Motor neuron (in vitro differentiated cells): ENCODE measurements at regions not wholly inside any gene's neighbourhood (a gene's known extent, or its start where the extent isn't known, plus 50 kb on each side); places are given as distances from the start of the nearest gene placed in this dataset.

Experiments
- ATAC-seq, 8 experiments: fragments of 200-7000 bp; cut with Tn5 transposase; replicated peaks in 6 of 8; 2 replicates each; pipeline ENCODE4 v1.8.0; 2021; ENCODE audit warnings: mild to moderate bottlenecking in 8 of 8, moderate library complexity in 8 of 8
- H3K27ac ChIP-seq, 2 donors: fragments of 250-450 bp; sonication (Bioruptor Pico); 2 replicates each; pipeline ENCODE4 v1.9.0; 2021; ENCODE audit warnings: antibody characterized with exemption in 2 of 2, mild to moderate bottlenecking in 2 of 2, moderate library complexity in 1 of 2
- H3K4me1 ChIP-seq, 2 donors: fragments of 250-450 bp; sonication (Bioruptor Pico); replicated peaks in 1 of 2; 2 replicates each; pipeline ENCODE4 v1.6.1; 2021; ENCODE audit warnings: antibody characterized with exemption in 2 of 2, mild to moderate bottlenecking in 2 of 2, moderate library complexity in 1 of 2
- H3K4me3 ChIP-seq, 5 donors: fragments of 250-450 bp; sonication (Bioruptor Pico); 2 replicates each; pipeline ENCODE4 v1.9.0; 2021; ENCODE audit warnings: antibody characterized with exemption in 5 of 5, mild to moderate bottlenecking in 5 of 5, moderate library complexity in 4 of 5
- WGBS, 10 experiments: fragments of 450-650 bp; shearing (Covaris generic); methylation state at CpG; one replicate each; pipeline ENCODE4 v1.0.0; 2022; 5-methylcytosine and 5-hydroxymethylcytosine counted together
- in situ Hi-C, 9 experiments: fragments of 400-800 bp; cut with MboI; loops; one replicate each; pipeline ENCODE4 v1.15.0; 2021; ENCODE audit warnings: low sequenced_read_pairs in 9 of 9, low pct_unique_long_range_greater_than_20kb in 2 of 9; ENCODE audit not compliant: unreplicated experiment in 9 of 9

DNA sequence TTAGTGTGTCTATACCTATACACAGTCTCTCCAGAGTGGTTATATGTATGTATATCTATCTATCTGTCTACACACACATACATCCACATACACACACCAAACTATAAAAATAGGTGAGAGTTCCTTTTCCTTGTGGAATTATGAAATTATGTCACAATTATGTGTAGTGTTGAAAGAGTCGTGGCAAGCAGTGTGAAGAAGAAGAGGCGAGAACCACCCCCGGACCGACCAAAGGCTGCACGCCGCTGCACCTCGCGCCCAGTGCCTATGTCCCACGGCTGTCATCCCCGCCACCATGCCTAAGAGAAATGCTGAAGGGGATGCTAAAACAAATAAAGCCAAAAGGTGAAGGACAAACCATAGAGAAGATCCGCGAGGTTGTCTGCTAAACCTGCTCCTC is 95.0 kb upstream of the RAP2B start:
- WGBS, 10 experiments: 80 to 100% (median 92%) methylated on average over 1 to 4 of the region's 12 CpGs; no CpG with 5 or more reads in 2 of the 10 experiments
- in situ Hi-C loops: no loop called here

DNA sequence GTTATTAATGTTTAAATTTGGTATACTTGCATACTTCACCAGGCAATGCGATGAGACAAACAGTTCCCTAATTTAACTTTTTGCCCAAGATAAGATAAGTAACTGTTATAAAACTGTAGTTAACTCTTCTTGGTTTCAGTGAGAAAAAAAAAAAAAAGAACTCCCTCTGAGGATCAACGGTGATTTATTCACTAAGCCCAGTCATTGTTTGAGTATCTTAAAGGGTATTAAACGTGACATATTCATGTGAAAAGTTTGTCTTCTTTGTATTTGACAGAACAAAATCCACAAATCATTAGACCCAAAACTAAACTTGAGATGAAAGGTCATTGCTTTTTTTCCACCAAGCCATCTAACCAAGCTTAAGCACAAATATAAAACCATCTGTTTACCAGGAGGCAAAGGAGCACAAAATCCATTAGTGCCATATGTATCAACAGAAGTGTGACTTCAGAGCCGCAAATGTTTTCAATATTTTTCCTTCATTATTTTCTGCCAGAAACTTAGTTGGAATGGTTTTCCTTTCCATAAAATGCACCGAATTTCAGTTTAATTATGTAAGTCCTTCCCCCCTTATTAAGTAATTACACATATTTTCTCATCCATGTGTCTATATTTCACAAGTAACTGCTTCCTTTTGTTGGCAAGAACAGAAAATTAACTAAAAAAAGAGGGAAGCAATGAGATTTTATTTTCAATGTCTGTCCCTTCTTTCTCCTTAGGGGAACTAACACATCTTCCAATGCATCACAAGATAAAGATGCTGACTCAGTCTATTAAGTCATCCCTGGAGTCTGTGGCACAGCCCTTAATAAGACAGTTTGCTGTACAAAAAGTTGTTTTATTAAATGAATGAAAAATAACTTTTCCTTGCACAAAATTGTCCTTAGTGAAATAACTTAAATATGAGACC is 92.2 kb upstream of the RAP2B start:
- peak in 3 of 8 experiments; percentile 52 to 95 (median 93) for ATAC-seq
- in situ Hi-C loops: no loop called here
- no peaks in the 10 kb centered on the region for H3K4me1 ChIP-seq
- 14 to 93% (median 76%) methylated on average over 3 to 5 of the region's 5 CpGs for WGBS, 10 experiments
- no peak overlapping the region for H3K27ac ChIP-seq
- no peak overlapping the region for H3K4me3 ChIP-seq

More for the DNA sequence above, 95.0 kb upstream of the RAP2B start:
- ATAC-seq: no peak
- Histone ChIP-seq H3K27ac (no peak overlapping the region), H3K4me3 (no peak overlapping the region), H3K4me1 (no peaks in the 10 kb centered on the region)

DNA sequence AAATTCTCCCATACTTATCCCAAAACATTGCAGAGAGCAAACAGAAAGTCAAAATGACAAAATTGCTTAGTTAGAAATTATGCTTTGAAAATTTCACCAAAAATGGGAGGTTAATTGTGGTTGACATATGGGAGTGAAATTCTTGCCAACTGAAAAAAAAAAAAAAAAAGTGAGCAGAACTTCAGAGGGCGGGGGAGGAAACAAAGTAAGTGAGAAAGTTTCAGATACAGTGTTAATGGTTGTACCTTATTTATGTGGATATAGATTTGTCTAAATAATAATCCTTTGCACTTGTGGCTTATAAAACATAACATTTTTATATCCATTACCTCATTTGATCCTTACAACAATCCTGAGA is 91.5 kb upstream of the RAP2B start:
- H3K4me3 ChIP-seq: no peak overlapping the region
- no peaks in the 10 kb centered on the region for H3K4me1 ChIP-seq
- in situ Hi-C loops: no loop called here
- peak in 2 of 8 experiments; percentile 59 to 69 for ATAC-seq
- H3K27ac ChIP-seq: no peak overlapping the region
- WGBS, 10 experiments: 0 to 100% (median 83%) methylated on average over 1 of the region's 1 CpG; no CpG with 5 or more reads in 1 of the 10 experiments

DNA sequence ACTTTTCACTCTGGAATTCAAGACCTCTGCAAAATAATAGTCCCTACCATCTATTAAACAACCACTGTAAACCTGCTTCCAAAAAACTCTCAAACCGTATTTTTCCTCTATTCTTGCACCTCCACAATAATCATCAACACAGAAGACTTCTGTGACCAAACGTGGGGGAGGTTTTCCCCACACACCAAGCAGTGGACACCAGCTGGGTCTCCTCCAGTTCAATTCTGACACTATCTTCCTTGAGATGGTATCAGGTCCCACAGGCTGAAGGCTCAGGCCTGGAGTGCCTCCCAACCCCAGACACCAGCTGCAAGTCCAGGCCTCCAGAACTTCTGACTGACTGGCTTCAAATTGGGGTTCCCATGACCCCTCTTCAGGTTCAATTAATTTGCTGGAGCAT is 89.6 kb upstream of the RAP2B start:
- Histone ChIP-seq H3K4me3 (no peak overlapping the region), H3K27ac (no peak overlapping the region), H3K4me1 (no peaks in the 10 kb centered on the region)
- ATAC-seq: no peak
- in situ Hi-C loops: no loop called here
- WGBS, 10 experiments: 70 to 100% (median 86%) methylated on average over 1 to 2 of the region's 2 CpGs; no CpG with 5 or more reads in 3 of the 10 experiments

DNA sequence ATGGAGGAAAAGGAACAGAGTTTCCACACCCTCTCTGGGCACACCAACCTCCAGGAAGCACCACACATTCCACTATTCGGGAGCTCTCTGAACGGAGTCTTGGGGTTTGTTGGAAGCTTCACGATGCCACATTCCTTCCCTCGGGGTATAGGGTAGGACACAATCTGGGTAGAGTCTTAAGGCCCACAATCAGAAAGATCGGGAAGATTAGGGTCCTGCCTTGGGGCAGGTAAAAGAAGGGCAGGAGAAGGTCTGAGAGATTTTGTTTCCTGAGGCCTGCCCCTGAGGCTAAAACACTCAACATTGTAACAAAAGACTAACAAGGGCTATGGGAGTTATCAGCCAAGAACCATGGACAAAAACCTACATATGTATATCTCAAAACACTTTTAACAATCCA is 89.2 kb upstream of the RAP2B start:
- in situ Hi-C loops: no loop called here
- WGBS, 10 experiments: 61 to 100% (median 90%) methylated on average over 2 to 4 of the region's 5 CpGs; no CpG with 5 or more reads in 3 of the 10 experiments
- no peak overlapping the region for H3K4me3 ChIP-seq
- ATAC-seq: no peak
- no peak overlapping the region for H3K27ac ChIP-seq
- H3K4me1 ChIP-seq: no peaks in the 10 kb centered on the region

DNA sequence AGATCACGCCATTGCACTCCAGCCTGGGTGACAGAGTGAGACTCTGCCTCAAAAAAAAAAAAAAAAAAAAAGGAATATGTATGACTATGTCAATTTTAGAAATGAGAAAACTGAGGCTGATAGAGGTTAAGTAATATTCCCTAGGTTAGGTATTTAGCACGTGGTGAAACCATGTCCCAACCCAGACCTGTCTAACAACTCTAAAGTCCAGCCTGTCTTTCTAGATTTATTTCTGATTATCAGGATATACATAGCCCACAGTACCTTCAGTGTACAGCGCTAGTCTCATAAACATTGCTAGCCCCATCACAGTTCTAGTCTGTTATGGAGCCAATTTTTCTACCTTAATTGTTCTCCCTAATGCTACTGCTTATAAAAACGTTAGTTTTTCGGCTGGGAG is 88.4 kb upstream of the RAP2B start:
- no peaks in the 10 kb centered on the region for H3K4me1 ChIP-seq
- ATAC-seq: no peak
- H3K4me3 ChIP-seq: no peak overlapping the region
- H3K27ac ChIP-seq: no peak overlapping the region
- in situ Hi-C loops: no loop called here
- WGBS, 10 experiments: 48 to 100% (median 80%) methylated on average over 1 to 5 of the region's 5 CpGs; no CpG with 5 or more reads in 1 of the 10 experiments

DNA sequence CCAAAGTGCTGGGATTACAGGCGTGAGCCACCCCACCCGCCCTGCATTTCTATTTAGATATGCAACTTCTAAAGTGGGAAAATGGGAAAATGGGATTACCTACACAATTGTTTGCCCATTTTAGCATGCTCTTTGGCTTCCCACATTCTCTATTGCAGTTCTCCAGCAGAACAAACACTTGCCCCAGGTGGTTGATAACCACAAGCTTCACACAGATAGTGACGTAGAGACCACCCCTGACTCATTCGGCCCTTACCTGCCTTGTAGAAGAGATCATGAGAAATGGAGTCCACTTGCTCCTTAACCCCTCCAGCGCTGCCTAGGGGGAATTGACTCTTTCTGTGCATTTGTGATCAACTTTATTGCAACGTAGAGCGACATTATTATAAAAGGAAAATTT is 83.2 kb upstream of the RAP2B start:
- Histone ChIP-seq H3K27ac (no peak overlapping the region), H3K4me1 (no peaks in the 10 kb centered on the region), H3K4me3 (no peak overlapping the region)
- in situ Hi-C loops: no loop called here
- WGBS, 10 experiments: 60 to 100% (median 93%) methylated on average over 2 to 5 of the region's 7 CpGs; no CpG with 5 or more reads in 4 of the 10 experiments
- ATAC-seq: no peak

DNA sequence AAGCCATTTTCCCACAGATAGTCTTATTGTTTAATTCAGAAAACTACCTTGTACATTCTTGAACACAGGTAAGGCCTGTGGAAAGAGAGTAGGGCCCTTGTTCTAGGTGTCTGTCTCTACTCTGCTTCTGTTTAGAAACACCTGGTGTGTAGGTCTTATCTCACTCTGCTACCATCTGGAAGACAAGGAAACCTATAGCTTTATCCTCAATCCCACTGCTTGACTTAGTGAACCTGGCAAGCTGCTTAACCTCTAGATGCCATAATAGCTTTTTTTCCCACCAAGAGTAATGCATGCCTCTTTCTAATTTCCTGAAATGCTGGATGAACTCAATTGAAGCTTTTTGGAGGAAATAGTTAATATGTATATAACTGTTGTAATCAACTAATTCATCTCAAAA is 82.6 kb upstream of the RAP2B start:
- Histone ChIP-seq H3K4me3 (no peak overlapping the region), H3K4me1 (no peaks in the 10 kb centered on the region), H3K27ac (no peak overlapping the region)
- in situ Hi-C loops: no loop called here
- no peak for ATAC-seq

DNA sequence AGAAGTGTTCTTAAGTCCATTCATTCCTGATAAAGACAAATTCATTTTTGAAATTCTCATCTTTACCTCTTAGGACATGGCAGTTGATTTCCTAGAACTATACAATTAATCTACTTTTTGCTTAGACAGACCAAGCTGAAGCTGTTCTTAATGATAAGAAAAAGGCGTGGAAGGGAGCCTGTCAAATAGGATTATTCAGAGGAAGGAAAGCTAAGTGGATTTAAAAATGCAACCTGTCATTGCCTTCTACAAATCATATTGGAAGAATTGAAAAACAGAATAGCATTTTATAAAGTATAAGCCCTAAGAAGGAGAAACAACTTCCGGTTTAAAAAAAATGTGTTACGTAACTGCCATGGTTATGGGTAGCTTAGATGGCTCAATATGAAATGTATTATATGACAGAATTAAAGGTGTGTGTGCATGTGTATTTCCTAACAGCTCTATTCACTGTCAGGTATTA is 81.2 kb upstream of the RAP2B start:
- Histone ChIP-seq H3K4me3 (no peak overlapping the region), H3K27ac (no peak overlapping the region), H3K4me1 (no peaks in the 10 kb centered on the region)
- 50 to 100% (median 75%) methylated on average over 1 to 3 of the region's 3 CpGs for WGBS, 10 experiments
- in situ Hi-C loops: no loop called here
- ATAC-seq: no peak

DNA sequence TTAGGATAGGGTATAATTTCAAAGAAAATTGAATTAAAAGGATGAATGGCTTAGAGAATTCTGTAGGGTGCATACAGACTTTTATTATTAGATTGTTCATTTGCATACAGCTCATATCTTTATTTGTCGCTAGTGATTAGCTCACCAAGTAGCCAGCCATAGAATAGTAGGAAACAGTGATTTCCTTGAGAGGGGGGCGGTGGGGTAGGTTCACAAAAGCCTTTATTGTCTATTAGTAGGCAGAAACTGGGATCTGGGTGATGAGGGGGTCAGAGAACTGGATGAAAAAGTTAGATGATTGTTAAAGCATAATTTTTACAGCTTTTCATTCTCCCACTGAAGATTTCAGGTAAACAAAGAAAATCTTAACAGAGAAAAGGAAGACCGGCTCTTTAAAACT is 77.6 kb upstream of the RAP2B start:
- no peak for ATAC-seq
- 60 to 100% (median 89%) methylated on average over 1 to 3 of the region's 3 CpGs; no CpG with 5 or more reads in 2 of the 10 experiments for WGBS, 10 experiments
- Histone ChIP-seq H3K4me3 (no peak overlapping the region), H3K4me1 (no peaks in the 10 kb centered on the region), H3K27ac (no peak overlapping the region)
- in situ Hi-C loops: no loop called here

DNA sequence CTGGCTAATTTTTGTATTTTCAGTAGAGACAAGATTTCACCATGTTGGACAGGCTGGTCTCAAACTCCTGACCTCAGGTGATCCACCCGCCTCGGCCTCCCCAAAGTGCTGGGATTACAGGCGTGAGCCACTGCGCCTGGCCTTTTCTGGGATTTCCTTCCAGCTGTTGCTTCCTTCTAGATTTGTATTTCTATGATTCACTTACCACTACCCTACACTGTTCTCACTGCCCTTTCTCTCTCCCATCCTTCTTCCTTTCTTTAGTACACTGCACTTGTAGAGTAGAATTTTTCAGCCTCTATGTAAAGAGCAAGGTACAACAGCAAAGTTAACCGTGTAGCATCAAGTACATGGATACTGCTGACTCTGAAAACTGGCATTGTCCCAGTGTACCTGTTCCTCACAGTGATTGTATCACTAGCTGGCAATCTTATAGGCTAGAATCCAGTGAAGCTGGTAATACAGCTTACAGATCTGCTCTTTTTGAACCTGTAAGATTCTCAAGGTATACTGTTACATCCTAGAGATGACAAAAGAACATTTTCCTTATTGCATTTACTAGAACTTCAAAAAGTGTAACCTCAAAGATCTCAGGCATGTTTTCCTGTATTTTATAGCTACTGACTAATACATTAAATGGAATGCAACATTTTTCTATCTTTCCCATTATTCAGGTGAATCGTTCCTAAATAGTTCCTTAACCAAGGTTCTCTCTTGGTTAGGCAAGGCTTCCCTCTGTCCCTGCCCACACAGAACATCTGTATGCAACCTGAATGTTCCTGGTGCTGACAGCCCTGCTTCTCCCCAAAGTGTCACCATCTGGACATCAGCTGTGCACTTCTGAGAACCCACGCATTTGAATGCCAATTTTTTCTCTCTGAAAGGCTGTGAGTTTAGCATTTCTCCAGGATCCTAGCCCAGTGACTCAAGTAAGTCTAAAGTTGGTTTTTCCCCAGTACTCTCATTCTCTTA is 74.1 kb upstream of the RAP2B start:
- in situ Hi-C loops: no loop called here
- Histone ChIP-seq H3K27ac (no peak overlapping the region), H3K4me3 (no peak overlapping the region), H3K4me1 (no peaks in the 10 kb centered on the region)
- WGBS, 10 experiments: 0 to 100% (median 83%) methylated on average over 1 to 7 of the region's 7 CpGs; no CpG with 5 or more reads in 1 of the 10 experiments
- peak in 3 of 8 experiments; percentile 91 to 99 (median 99) for ATAC-seq

DNA sequence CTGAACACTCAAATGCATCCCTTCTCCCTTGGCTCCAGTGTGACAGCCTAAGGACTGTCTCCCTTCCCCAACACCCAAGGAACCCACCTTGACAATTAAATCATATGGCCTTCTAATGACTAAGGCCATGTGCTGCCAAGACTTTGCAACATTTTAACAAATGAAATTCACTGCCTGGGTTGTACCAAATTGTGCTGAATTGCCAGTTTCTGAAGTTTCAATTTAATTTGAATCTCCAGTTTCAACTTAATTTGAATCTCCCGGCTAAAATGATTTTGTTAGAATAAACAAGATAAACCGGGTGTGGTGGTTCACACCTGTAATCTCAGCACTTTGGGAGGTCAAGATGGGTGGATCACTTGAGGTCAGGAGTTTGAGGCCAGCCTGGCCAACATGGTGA is 72.4 kb upstream of the RAP2B start:
- ATAC-seq: no peak
- WGBS, 10 experiments: 55 to 100% (median 83%) methylated on average over 1 to 2 of the region's 2 CpGs; no CpG with 5 or more reads in 2 of the 10 experiments
- H3K4me1 ChIP-seq: no peaks in the 10 kb centered on the region
- H3K27ac ChIP-seq: no peak overlapping the region
- in situ Hi-C loops: no loop called here
- H3K4me3 ChIP-seq: no peak overlapping the region

DNA sequence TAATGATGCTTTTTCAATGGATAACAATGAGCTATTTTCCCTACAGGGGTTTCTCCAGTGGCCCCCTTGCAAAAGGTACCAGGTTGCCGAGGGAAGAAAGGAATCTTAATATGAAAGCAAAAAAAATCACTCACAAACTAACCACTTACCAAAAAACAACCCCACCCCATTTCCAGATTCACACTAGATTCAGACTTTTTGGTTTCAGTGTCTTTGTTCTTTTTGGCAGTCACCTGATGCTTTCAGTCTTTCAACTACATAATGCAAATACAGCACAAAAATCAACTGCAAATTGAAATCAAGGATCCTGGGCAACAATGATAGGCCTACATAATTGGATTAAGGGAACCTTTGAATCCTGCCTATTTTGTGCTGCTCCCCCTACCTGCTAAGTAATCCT is 71.1 kb upstream of the RAP2B start:
- Histone ChIP-seq H3K4me3 (no peak overlapping the region), H3K27ac (no peak overlapping the region), H3K4me1 (no peaks in the 10 kb centered on the region)
- 13 to 100% (median 75%) methylated on average over 1 of the region's 1 CpG; no CpG with 5 or more reads in 5 of the 10 experiments for WGBS, 10 experiments
- ATAC-seq: no peak
- in situ Hi-C loops: no loop called here
